Transverse colon (tissue), 4 donors: ENCODE measurements at regions not wholly inside any gene's neighbourhood (a gene's known extent, or its start where the extent isn't known, plus 50 kb on each side); places are given as distances from the start of the nearest gene placed in this dataset.

Source experiments
- DNase-seq: peaks from one replicate; pipeline ENCODE4 v3.0.0-alpha.2; 2019
- H3K27ac ChIP-seq, 4 donors: fragments of 200-600 bp; sonication (generic); 2 replicates each; pipeline ENCODE4 v1.5.1; 2016 to 2018; ENCODE audit warnings: inconsistent platforms in 4 of 4
- H3K27me3 ChIP-seq: fragments of 200-600 bp; sonication (generic); 2 replicates; pipeline ENCODE4 v1.5.1; 2017; ENCODE audit warnings: inconsistent platforms
- H3K36me3 ChIP-seq, 4 donors: fragments of 200-600 bp; sonication (generic); 2 replicates each; pipeline ENCODE4 v1.5.1; 2017 to 2019; ENCODE audit warnings: inconsistent platforms in 4 of 4
- H3K4me1 ChIP-seq, 4 donors: fragments of 200-600 bp; sonication (generic); 2 replicates each; pipeline ENCODE4 v1.5.1; 2017 to 2020; ENCODE audit warnings: inconsistent platforms in 4 of 4
- H3K4me3 ChIP-seq, 4 donors: fragments of 200-600 bp; sonication (generic); 1 replicate in 1 of 4; 2 replicates in 3 of 4; pipeline versions ENCODE4 v1.5.1 to v1.6.1; 2017 to 2019; ENCODE audit warnings: inconsistent platforms in 4 of 4
- H3K9me3 ChIP-seq, 2 donors: fragments of 200-600 bp; sonication (generic); 2 replicates each; pipeline ENCODE4 v1.5.1; 2017 to 2019; ENCODE audit warnings: inconsistent platforms in 2 of 2
- CTCF ChIP-seq, 5 experiments: fragments of 200-600 bp in 3 of 5; fragments of 450-650 bp in 2 of 5; sonication (generic) in 3 of 5; IDR thresholded peaks; 1 replicate in 2 of 5; 2 replicates in 3 of 5; pipeline ENCODE4 v1.5.1; 2016 to 2017; ENCODE audit warnings: antibody characterized with exemption in 5 of 5, inconsistent platforms in 3 of 5, mild to moderate bottlenecking in 2 of 5, moderate library complexity in 1 of 5
- EP300 ChIP-seq: sonication (generic); formaldehyde crosslinking; IDR thresholded peaks from one replicate; pipeline ENCODE4 v1.6.1; 2017; ENCODE audit warnings: antibody characterized with exemption, low read depth
- POLR2A ChIP-seq: fragments of 450-650 bp; IDR thresholded peaks from one replicate; pipeline ENCODE4 v1.6.1; 2016; ENCODE audit warnings: antibody characterized with exemption, mild to moderate bottlenecking, moderate library complexity
- POLR2AphosphoS5 ChIP-seq, 3 donors: sonication (generic); formaldehyde crosslinking; IDR thresholded peaks; one replicate each; pipeline ENCODE4 v1.6.1; 2016; ENCODE audit warnings: antibody characterized with exemption in 3 of 3
- WGBS, 2 donors: methylation state at CpG; one replicate each; pipeline ENCODE4 v1.1.5; 2018; ENCODE audit warnings: low coverage in 1 of 2; 5-methylcytosine and 5-hydroxymethylcytosine counted together
- in situ Hi-C, 4 donors: fragments of 200-750 bp; cut with MboI; loops; one replicate each; pipeline versions ENCODE4 v1.15.0 to v1.15.1; 2017; ENCODE audit warnings: low sequenced_read_pairs in 3 of 4, low pct_ligation_motif_present in 1 of 4, low pct_unique_long_range_greater_than_20kb in 1 of 4
- intact Hi-C: fragments of 100-400 bp; cut with DNase I; formaldehyde crosslinking; loops from one replicate; pipeline ENCODE4 v1.15.1; 2023; ENCODE audit warnings: low total_unique reads

GRCh38 chr5:24923400-24923799 is 278.6 kb upstream of the CDH10 start:
- no peaks in the 10 kb centered on the region for H3K4me1 ChIP-seq
- no peak overlapping the region for H3K4me3 ChIP-seq
- in situ Hi-C loops: no loop called here
- WGBS, 2 donors: 87 to 90% methylated on average over 3 of the region's 3 CpGs
- H3K36me3 ChIP-seq: no peaks in the 10 kb centered on the region
- intact Hi-C loops: no loop called here
- DNase-seq: no peak
- TF ChIP-seq POLR2AphosphoS5 (IDR thresholded peaks at IDR 0.05) (no peak), POLR2A (no peak), CTCF (IDR thresholded peaks at IDR 0.05) (no peak), EP300 (no peak)
- H3K9me3 ChIP-seq: peaks cover 0 to 1% of the 10 kb centered on the region in 2 donors
- no peaks in the 10 kb centered on the region for H3K27me3 ChIP-seq
- no peak overlapping the region for H3K27ac ChIP-seq

DNA sequence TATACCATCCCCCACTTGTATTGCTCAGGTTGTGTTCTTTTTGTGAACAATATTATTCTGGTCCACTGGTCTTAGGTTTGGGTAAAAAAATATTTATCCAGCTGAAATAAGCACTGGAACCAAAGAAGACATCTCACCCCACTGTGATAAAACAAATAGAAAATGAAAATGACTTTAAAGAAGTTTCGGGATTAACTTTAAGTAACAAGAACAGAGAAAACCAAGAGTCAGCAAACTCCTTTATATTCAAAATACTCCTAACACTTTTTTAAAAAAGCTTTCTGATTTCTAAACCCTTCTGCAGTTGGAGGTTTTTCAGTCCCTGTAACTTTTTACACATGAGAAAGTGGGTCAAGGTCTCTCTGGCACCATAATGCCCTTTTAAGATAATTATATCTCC is 273.9 kb upstream of the CDH10 start:
- H3K27ac ChIP-seq: no peak overlapping the region
- H3K4me1 ChIP-seq: no peaks in the 10 kb centered on the region
- H3K4me3 ChIP-seq: no peak overlapping the region
- TF ChIP-seq POLR2AphosphoS5 (IDR thresholded peaks at IDR 0.05) (no peak), CTCF (IDR thresholded peaks at IDR 0.05) (no peak), EP300 (no peak), POLR2A (no peak)
- no peak for DNase-seq
- H3K36me3 ChIP-seq: no peaks in the 10 kb centered on the region
- no peaks in the 10 kb centered on the region for H3K27me3 ChIP-seq
- in situ Hi-C loops: no loop called here
- no peaks in the 10 kb centered on the region for H3K9me3 ChIP-seq
- WGBS, 2 donors: 78 to 86% methylated on average over 1 of the region's 1 CpG
- intact Hi-C loops: no loop called here

DNA sequence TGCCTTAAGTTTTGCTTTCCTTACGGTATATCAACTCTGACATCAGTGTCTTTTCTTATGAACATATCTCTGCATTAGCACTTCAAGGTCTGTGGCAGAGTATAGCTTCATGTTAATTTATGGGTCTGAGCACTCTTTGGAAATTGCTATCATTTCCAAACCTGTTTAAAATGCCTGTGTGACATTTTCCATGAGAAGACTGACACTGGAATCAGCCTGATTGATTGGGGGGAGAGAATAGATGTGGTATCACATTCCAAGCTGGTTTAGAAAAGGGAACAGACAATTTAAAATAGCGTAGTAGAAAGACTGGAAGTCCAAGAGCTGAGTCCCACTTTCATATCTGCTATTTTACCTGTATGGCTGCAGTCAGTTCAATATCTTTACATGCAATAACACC is 272.1 kb upstream of the CDH10 start:
- no peak overlapping the region for H3K27ac ChIP-seq
- no peaks in the 10 kb centered on the region for H3K36me3 ChIP-seq
- WGBS, 2 donors: 74 to 84% methylated on average over 2 of the region's 2 CpGs
- intact Hi-C loops: no loop called here
- in situ Hi-C loops: no loop called here
- no peaks in the 10 kb centered on the region for H3K9me3 ChIP-seq
- H3K4me1 ChIP-seq: no peaks in the 10 kb centered on the region
- H3K27me3 ChIP-seq: no peaks in the 10 kb centered on the region
- no peak overlapping the region for H3K4me3 ChIP-seq
- TF ChIP-seq POLR2AphosphoS5 (IDR thresholded peaks at IDR 0.05) (no peak), CTCF (IDR thresholded peaks at IDR 0.05) (no peak), EP300 (no peak), POLR2A (no peak)
- DNase-seq: no peak

DNA sequence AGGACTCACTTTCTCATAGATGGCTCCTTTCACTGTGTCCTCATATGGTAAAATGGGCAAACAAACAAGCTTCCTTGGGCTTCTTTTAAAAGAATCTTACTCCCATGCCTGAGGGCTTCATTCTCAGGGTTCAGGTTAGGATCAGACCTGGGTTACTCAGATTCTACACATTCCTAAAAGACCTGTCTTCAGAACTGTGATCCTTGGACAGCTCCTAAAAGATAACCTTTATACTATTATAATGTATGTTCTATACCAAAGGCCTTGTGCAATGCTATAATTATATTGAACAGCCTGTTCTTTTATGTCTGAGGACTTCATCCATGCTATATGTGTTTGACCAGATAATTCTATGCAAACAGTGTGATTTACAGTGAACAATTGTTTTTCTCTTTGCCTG is 264.4 kb upstream of the CDH10 start:
- Histone ChIP-seq H3K9me3 (no peaks in the 10 kb centered on the region), H3K27ac (no peak overlapping the region), H3K4me1 (no peaks in the 10 kb centered on the region), H3K27me3 (no peaks in the 10 kb centered on the region), H3K36me3 (no peaks in the 10 kb centered on the region), H3K4me3 (no peak overlapping the region)
- intact Hi-C loops (no loop called here), in situ Hi-C loops (no loop called here)
- DNase-seq: no peak
- TF ChIP-seq POLR2A (no peak), CTCF (IDR thresholded peaks at IDR 0.05) (no peak), EP300 (no peak)
